ACC112 (cell line): ENCODE measurements at regions not wholly inside any gene's neighbourhood (a gene's known extent, or its start where the extent isn't known, plus 50 kb on each side); places are given as distances from the start of the nearest gene placed in this dataset.
A peak's percentile ranks its signal among the peaks of the same experiment; 100 is the strongest.

ENCODE experiments used
- H2AFZ ChIP-seq: fragments of 200-600 bp; sonication (generic); one replicate; pipeline ENCODE4 v1.6.0; 2017; ENCODE audit warnings: antibody characterized with exemption, low read length; ENCODE audit not compliant: unreplicated experiment
- H3K27ac ChIP-seq: fragments of 200-600 bp; sonication (generic); 2 replicates; pipeline ENCODE4 v1.5.1; 2014; ENCODE audit warnings: low read depth, mild to moderate bottlenecking, antibody characterized with exemption, low read length, moderate library complexity
- H3K27me3 ChIP-seq: fragments of 200-600 bp; sonication (generic); 2 replicates; pipeline ENCODE4 v1.6.1; 2014; ENCODE audit warnings: mild to moderate bottlenecking, antibody characterized with exemption, low read length, moderate library complexity, mixed read lengths; ENCODE audit not compliant: insufficient read depth
- H3K36me3 ChIP-seq: fragments of 200-600 bp; sonication (generic); 2 replicates; pipeline ENCODE4 v1.6.1; 2016; ENCODE audit warnings: mild to moderate bottlenecking, antibody characterized with exemption, low read length, moderate library complexity, mixed read lengths; ENCODE audit not compliant: insufficient read depth
- H3K4me1 ChIP-seq: fragments of 200-600 bp; sonication (generic); one replicate; pipeline ENCODE4 v1.6.1; 2016; ENCODE audit warnings: low read length, mixed read lengths; ENCODE audit not compliant: insufficient read depth, unreplicated experiment, control insufficient read depth
- H3K4me3 ChIP-seq: fragments of 200-600 bp; sonication (generic); 2 replicates; pipeline ENCODE4 v1.5.1; 2014; ENCODE audit warnings: mild to moderate bottlenecking, low read depth, low read length
- H3K79me2 ChIP-seq: fragments of 200-600 bp; sonication (generic); one replicate; pipeline ENCODE4 v1.6.0; 2016; ENCODE audit warnings: low read length; ENCODE audit not compliant: control insufficient read depth, unreplicated experiment, insufficient read depth

- no peaks in the 10 kb centered on the region for H3K4me1 ChIP-seq
- peaks cover 23% of the 10 kb centered on the region for H3K27me3 ChIP-seq
- no peaks in the 10 kb centered on the region for H3K36me3 ChIP-seq
- no peak overlapping the region for H3K27ac ChIP-seq
- H3K4me3 ChIP-seq = no peak overlapping the region
- H2AFZ ChIP-seq = no peak overlapping the region
- H3K79me2 ChIP-seq = no peaks in the 10 kb centered on the region
Measured at GRCh38 chr11:95690100-95690499, 99.5 kb downstream of the FAM76B start.

GRCh38 chr11:95688501-95689222, 100.9 kb downstream of the FAM76B start:
- Histone ChIP-seq H2AFZ (no peak overlapping the region), H3K27ac (no peak overlapping the region), H3K4me3 (no peak overlapping the region), H3K27me3 (peaks cover 23% of the 10 kb centered on the region), H3K79me2 (no peaks in the 10 kb centered on the region), H3K4me1 (no peaks in the 10 kb centered on the region), H3K36me3 (no peaks in the 10 kb centered on the region)

GRCh38 chr11:95688015-95688414, 101.6 kb downstream of the FAM76B start:
- no peak overlapping the region for H3K4me3 ChIP-seq
- no peak overlapping the region for H3K27ac ChIP-seq
- no peaks in the 10 kb centered on the region for H3K79me2 ChIP-seq
- H3K4me1 ChIP-seq = no peaks in the 10 kb centered on the region
- H3K27me3 ChIP-seq = peaks cover 23% of the 10 kb centered on the region
- no peaks in the 10 kb centered on the region for H3K36me3 ChIP-seq
- no peak overlapping the region for H2AFZ ChIP-seq

- Histone ChIP-seq H3K4me1 (no peaks in the 10 kb centered on the region), H3K27me3 (peaks cover 23% of the 10 kb centered on the region), H3K36me3 (no peaks in the 10 kb centered on the region), H3K27ac (no peak overlapping the region), H3K4me3 (no peak overlapping the region), H3K79me2 (no peaks in the 10 kb centered on the region), H2AFZ (no peak overlapping the region)
Measured at GRCh38 chr11:95686265-95686664, 103.3 kb downstream of the FAM76B start.

GRCh38 chr11:95684701-95685100, 104.9 kb downstream of the FAM76B start:
- Histone ChIP-seq H3K36me3 (no peaks in the 10 kb centered on the region), H3K27ac (no peak overlapping the region), H3K4me1 (peaks cover 12% of the 10 kb centered on the region), H3K4me3 (no peak overlapping the region), H3K27me3 (peaks cover 16% of the 10 kb centered on the region; the same call in 1 of the 2 replicates), H3K79me2 (no peaks in the 10 kb centered on the region), H2AFZ (no peak overlapping the region)

- H3K27me3 ChIP-seq = peaks cover 12% of the 10 kb centered on the region; the same call in 1 of the 2 replicates
- no peak overlapping the region for H3K27ac ChIP-seq
- no peaks in the 10 kb centered on the region for H3K36me3 ChIP-seq
- H3K4me1 ChIP-seq = peaks cover 12% of the 10 kb centered on the region
- H2AFZ ChIP-seq = no peak overlapping the region
- no peak overlapping the region for H3K4me3 ChIP-seq
- H3K79me2 ChIP-seq = no peaks in the 10 kb centered on the region
Measured at GRCh38 chr11:95684170-95684569, 105.4 kb downstream of the FAM76B start.

- H3K27ac ChIP-seq = no peak overlapping the region
Measured at GRCh38 chr11:95682552-95682951, 107.0 kb downstream of the FAM76B start.

GRCh38 chr11:95680169-95680929, 109.2 kb downstream of the FAM76B start:
- Histone ChIP-seq H3K36me3 (no peaks in the 10 kb centered on the region), H3K4me1 (peaks cover 12% of the 10 kb centered on the region), H3K27me3 (no peaks in the 10 kb centered on the region), H3K79me2 (no peaks in the 10 kb centered on the region), H3K27ac (no peak overlapping the region), H3K4me3 (no peak overlapping the region), H2AFZ (peak overlapping the region; percentile 13)

More at GRCh38 chr11:95682552-95682951, 107.0 kb downstream of the FAM76B start:
- Histone ChIP-seq H3K36me3 (no peaks in the 10 kb centered on the region), H3K4me3 (no peak overlapping the region), H3K27me3 (0 out of 2 replicates have a peak, but pooled peaks cover 1% of the 10 kb centered on the region), H3K4me1 (peaks cover 12% of the 10 kb centered on the region), H3K79me2 (no peaks in the 10 kb centered on the region), H2AFZ (no peak overlapping the region)

GRCh38 chr11:95678988-95679387, 110.6 kb downstream of the FAM76B start:
- H3K27me3 ChIP-seq = no peaks in the 10 kb centered on the region
- no peak overlapping the region for H3K4me3 ChIP-seq
- H3K4me1 ChIP-seq = peaks cover 12% of the 10 kb centered on the region
- H2AFZ ChIP-seq = no peak overlapping the region
- no peak overlapping the region for H3K27ac ChIP-seq
- no peaks in the 10 kb centered on the region for H3K79me2 ChIP-seq
- no peaks in the 10 kb centered on the region for H3K36me3 ChIP-seq

- H3K36me3 ChIP-seq = no peaks in the 10 kb centered on the region
- H3K4me1 ChIP-seq = peaks cover 12% of the 10 kb centered on the region
- no peaks in the 10 kb centered on the region for H3K79me2 ChIP-seq
- no peaks in the 10 kb centered on the region for H3K27me3 ChIP-seq
- H2AFZ ChIP-seq = no peak overlapping the region
- H3K4me3 ChIP-seq = no peak overlapping the region
- no peak overlapping the region for H3K27ac ChIP-seq
Measured at GRCh38 chr11:95676308-95676707, 113.3 kb downstream of the FAM76B start.

GRCh38 chr11:95675585-95675984, 114.0 kb downstream of the FAM76B start:
- Histone ChIP-seq H3K4me1 (peaks cover 7% of the 10 kb centered on the region), H3K36me3 (no peaks in the 10 kb centered on the region), H3K79me2 (no peaks in the 10 kb centered on the region), H3K27ac (no peak overlapping the region), H3K4me3 (no peak overlapping the region), H2AFZ (no peak overlapping the region), H3K27me3 (no peaks in the 10 kb centered on the region)
